GM18519 (cell line): ENCODE measurements at regions not wholly inside any gene's neighbourhood (a gene's known extent, or its start where the extent isn't known, plus 50 kb on each side); places are given as distances from the start of the nearest gene placed in this dataset.
"Not testable (repeated sequence)": the region's sequence is repeated elsewhere in the genome, so short reads cannot be mapped to it uniquely, and the experiment has no call there.

ENCODE experiments used
- ATAC-seq: cut with Tn5 transposase; IDR thresholded peaks from one replicate; pipeline ENCODE4 v1.9.1; 2021; ENCODE audit warnings: mild to moderate bottlenecking, moderate library complexity; ENCODE audit not compliant: unreplicated experiment, low FRiP score

GRCh38 chr4:29680644-29681043 lies 1039.5 kb upstream of the PCDH7 start:
- ATAC-seq: no peak

DNA sequence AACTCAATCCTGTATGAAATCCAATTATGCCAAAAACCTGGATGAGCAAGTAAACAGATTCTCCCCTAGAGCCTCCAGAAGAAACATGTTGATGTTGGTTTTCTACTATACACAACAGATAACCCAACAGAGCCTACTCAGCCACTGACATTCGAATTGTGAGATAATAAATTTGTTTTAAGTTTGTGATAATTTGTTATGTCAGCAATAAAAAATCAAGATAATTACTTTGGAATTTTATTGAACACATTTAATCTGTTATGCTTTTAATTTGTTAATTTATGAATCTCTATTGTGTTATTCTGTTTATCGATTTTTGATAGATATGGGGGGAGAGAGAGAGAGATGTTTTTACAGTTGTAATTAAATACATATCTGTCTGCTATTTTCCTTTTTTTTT lies 1016.1 kb upstream of the PCDH7 start:
- ATAC-seq: no peak

GRCh38 chr4:29708473-29708872 lies 1011.7 kb upstream of the PCDH7 start:
- ATAC-seq: no peak

DNA sequence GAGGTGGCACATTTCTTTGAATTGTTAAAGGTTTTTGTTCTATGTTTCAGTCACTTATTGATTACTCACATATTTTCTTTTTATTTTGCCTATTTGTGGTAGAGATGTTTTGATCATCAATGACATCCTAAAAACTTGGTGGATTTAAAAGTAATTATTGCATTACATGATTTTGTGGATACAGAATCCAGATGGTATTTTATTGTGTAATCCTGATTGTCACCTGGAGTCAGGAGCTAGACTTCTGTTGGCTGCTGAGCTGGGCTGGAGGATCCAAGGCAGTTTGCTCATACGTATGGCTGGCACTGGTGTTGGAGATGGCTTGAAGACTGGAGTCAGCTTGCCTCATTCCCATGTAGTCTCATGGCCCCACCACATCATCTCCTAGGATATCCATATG lies 1009.6 kb upstream of the PCDH7 start:
- no peak for ATAC-seq

DNA sequence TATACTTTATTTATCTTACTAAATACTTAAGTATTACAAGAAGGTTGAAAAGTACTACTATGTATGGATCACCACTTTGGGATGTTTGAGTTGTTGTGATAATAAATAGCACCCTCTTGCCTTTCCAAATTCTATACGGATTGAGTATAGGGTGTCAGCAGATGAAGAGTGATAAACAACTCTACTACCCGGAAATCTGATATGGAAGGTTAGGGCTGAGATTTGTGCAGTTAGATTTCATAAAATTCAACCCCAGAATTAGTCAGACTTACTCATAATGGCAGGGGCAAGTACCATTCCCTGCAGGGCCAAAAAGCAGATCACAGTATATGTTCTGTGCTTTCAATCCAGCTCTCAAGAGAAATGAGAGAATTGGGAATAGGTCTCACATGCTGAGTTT lies 1008.9 kb upstream of the PCDH7 start:
- no peak for ATAC-seq

- no peak for ATAC-seq
Measured at GRCh38 chr4:29717287-29718057, 1002.7 kb upstream of the PCDH7 start.

DNA sequence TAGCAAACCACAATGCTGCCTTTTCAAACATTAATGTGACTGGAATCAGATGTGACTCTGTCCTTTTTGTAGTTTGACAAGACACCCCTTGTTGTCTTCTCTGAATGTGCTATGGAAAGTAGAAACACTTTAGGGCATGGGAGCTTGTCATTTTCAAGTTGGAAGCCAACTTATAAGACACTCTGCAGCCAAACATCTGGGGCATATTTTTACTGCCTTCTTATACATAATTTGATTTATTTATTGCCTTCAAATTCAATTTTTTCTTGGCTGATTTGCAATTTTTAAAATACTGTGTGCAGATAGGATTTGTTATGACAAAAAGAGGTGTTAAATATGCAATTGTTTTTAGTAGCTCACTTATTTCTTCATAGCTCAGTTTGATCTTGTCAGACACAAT lies 1002.0 kb upstream of the PCDH7 start:
- no peak for ATAC-seq

DNA sequence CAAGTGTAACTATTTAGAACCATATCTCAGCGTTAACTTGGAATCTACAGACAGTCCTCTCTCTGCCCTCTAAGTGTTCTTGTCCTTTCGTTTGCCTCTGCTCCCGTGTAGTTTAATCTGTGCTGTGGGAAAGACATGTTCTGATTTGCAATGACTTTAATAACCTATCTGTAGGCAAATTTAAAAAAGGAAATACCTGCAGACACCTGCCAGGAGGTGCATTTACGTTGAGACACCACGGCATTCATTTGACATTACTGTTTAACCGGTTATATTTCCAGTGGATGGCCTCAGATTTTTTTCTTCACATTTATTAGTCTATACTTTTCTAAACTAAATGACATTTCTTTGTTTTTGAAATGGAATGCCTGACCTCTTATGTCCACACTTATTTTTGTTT lies 997.9 kb upstream of the PCDH7 start:
- ATAC-seq: no peak

DNA sequence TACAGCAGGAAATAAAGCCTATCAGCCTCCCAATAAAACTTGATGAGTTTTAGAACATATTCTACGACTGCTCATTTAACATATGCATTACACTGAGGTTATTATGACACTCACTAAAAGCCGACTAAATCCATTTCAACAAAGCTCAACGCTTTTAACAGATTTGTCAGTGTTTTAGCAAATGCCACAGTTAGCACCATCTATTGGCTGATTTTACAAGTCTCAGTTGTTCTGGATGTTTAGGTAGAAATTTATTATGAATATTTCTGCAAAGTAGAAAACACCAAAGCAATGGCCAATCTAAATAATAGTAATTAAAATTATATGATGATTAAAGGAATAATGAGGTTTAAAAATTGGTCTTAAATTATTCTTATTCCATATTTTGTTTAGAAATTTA lies 993.2 kb upstream of the PCDH7 start:
- no peak for ATAC-seq

DNA sequence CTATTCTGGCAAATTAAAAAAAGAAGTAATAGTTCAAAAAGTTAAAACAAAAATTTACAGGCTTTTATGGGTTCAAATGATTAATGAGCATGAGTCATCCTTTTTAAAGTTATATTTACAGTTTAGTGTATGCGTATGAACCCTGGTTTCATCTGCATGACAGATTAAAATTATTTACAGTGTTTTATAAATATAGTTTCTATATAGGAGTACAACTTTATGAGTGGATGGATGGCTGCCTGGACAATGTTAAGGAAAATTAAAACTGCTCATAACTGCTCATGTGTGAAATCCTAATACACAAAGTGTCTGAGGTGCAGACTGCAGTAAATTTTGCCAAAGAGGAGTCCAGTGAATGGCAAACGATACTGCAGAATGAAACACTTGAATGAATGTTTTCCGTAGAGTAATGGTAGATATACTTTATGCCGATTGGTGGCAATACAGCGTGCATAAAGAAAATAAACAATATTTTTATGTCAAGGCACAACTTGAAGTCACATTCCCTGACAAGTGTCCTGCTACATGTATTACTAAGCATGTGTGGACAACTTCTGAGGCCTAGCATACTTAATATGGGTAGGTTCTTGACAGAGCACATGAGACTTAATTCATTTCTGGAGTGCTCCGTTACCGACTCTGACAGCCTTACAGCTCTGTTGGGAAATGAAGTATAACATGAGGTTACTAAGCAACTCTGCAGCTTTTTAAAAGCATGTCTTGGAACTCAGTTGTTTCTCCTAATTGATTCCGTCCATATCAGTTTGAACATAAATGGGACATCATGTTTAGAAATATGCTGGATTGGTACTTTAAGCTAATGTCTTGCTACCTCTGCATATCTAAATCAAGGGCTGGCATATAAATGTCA lies 985.6 kb upstream of the PCDH7 start:
- no peak for ATAC-seq

GRCh38 chr4:29756966-29757365 lies 963.2 kb upstream of the PCDH7 start:
- ATAC-seq: no peak

DNA sequence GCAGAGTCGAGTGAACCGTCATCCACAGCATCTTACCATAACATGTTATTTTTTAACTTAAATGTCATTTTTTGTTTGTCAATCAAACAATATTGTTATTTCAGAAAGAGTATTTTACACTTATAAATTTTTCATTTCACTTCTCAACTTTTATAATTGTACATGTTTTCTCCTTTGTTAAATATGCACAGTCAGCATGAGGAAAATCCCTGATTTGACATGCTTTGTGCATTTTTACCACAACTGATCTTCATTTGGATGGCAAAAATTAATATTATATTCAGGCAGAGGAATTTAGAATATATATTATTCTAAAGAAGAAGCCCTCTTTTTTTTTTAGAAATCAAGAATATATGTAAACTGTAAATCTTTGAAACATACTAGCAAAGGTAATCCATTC lies 958.0 kb upstream of the PCDH7 start:
- ATAC-seq: no peak

DNA sequence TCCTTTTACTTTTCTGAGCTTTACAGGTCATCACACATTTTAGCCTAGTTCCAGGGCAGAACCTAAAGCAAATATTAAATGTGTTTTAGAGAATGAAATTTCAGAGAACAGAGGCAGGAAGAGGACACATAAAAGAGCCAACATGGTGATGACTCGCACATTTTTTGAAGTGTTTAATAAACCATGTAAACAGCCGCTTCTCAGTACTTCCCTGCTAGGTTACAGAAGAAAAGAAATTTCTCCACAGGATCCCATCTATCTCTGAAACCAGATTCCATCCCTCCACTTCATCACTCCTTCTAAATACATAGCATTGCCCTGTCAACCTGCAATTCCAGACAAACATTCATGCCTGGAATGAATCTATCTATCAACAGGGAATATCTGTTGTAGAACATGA lies 949.5 kb upstream of the PCDH7 start:
- no peak for ATAC-seq

GRCh38 chr4:29788123-29788522 lies 932.0 kb upstream of the PCDH7 start:
- ATAC-seq: not testable (repeated sequence)

GRCh38 chr4:29805245-29805644 lies 914.9 kb upstream of the PCDH7 start:
- ATAC-seq: no peak

DNA sequence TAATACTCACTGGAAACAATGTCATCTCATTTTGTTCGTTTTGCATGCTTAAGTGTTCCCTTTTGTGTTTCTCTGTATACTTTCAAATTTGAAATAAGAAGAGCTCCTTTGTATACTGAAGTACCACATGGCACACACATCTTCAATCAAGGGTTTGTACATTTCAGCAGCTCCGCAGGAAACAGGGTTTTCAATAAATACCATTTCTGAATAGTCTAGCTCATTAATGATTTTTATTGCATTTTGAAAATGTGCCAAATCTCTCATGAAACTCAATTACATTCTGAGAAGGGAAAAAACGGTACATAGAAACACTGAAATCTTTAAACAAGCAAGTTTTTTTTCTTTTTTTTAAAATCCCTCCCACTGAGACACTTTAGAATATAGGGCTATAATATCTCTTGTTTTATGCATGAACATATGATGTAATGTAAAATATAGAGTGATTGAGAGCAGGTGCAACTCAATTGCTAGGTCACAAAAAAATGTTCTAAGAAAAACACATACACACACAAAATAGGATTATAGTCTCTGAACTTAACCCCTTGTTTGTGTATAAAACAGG lies 914.2 kb upstream of the PCDH7 start:
- no peak for ATAC-seq

GRCh38 chr4:29817961-29818360 lies 902.2 kb upstream of the PCDH7 start:
- ATAC-seq: no peak

DNA sequence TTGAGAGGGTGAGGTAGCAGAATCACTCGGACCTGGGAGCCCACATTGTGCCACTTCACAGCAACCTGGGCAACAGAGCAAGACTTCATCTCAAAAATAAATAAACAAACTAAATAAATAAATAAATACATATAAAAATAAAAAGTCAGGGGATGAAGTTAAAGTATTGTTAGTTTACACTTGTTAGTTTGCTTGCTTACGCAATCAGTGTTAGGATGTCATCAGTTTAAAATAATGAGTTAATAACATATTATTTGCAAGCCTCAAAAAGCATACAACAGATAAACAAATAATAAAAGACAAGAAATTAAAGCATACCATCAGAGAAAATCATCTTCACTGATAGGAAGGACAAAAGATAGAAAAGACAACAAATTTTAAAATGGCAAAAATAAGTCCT lies 891.1 kb upstream of the PCDH7 start:
- ATAC-seq: no peak

DNA sequence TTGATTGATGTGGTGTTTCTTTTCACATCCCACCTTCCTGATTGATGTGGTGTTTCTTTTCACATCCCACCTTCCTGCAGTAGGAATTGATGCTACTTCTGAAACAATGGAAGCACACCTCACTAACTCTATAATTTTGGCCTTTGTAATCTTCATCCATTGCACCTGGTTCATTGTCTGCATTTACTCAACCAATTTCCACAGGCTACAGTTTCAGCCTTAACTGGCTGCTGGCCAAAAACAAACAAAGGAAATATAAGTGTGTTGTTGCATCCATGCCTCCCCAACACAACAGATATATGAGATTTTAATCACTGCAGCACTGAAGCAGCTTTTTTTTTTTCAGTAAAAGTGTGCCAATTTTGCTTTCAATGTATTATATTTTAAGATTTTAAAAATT lies 867.6 kb upstream of the PCDH7 start:
- ATAC-seq: no peak

GRCh38 chr4:29853833-29854232 lies 866.3 kb upstream of the PCDH7 start:
- no peak for ATAC-seq

DNA sequence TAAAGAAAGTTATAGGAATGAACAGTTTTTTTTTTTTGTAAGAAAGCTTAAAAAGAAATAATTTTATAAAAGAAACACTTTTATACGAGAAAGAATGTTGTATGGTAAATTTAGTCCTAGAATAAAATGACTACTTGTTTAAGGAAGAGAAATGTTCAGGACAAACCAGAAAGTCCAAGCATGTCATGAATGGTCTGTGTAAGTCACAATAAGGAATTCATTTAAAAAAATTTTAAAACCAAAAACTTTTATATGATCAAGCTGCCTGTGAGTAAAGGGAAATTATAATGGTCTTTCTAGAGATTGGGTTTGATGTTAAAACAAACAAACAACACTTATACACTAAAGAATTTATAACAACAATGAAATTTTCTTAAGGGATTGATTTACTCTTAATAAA lies 858.9 kb upstream of the PCDH7 start:
- no peak for ATAC-seq

- ATAC-seq: no peak
Measured at GRCh38 chr4:29867412-29867811, 852.8 kb upstream of the PCDH7 start.
